ENCODE measurements at regions not wholly inside any gene's neighbourhood (a gene's known extent, or its start where the extent isn't known, plus 50 kb on each side); places are given as distances from the start of the nearest gene placed in this dataset.

DNA sequence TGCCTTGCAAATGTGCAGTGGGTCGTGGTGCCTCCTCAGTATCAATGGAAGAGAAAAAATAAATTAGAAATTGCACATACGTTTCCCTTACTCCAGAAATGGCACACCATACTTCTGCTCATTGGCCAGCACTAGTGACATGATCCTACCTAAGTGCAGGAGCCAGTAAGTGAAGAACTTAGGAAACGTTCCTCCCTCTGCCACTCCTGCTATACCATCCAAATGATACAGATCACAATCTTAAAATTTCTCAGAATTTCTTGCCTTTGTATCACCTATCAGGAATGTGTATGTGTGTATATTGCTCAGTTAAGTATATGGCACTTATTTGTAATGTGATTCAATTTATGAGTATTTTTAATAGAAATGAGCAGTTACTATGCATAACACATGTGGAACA, 237.0 kb upstream of the UBE2E3 start:
- DNase-seq, result no peak
- Histone ChIP-seq H3K9ac (no peak overlapping the region), H3K9me3 (ENCODE audit: low read depth) (no peaks in the 10 kb centered on the region), H3K9me2 (ENCODE audit: insufficient read depth) (no peaks in the 10 kb centered on the region; the same call in 1 of the 2 replicates), H3K79me2 (ENCODE audit: insufficient read depth) (no peaks in the 10 kb centered on the region), H2AFZ (no peak overlapping the region), H3K27me3 (replicated peaks; ENCODE audit: insufficient read depth) (no peaks in the 10 kb centered on the region), H3F3A (ENCODE audit: insufficient read depth) (no peaks in the 10 kb centered on the region), H3K27ac (no peak overlapping the region), H4K20me1 (ENCODE audit: insufficient read depth) (no peaks in the 10 kb centered on the region), H3K4me1 (ENCODE audit: insufficient read depth) (peaks cover 11% of the 10 kb centered on the region; the same call in 1 of the 2 replicates), H3K36me3 (ENCODE audit: low read depth) (no peaks in the 10 kb centered on the region), H3K4me2 (ENCODE audit: unreplicated experiment) (peak overlapping the region; percentile 38), H3K4me3 (no peak overlapping the region)
- 74 to 80% methylated on average over 3 of the region's 3 CpGs for WGBS, 2 experiments (ENCODE audit: low coverage in 1 of 2, low lambda C conversion rate in 2 of 2, missing lambda C conversion rate in 2 of 2)
- in situ Hi-C loops (cut with MboI), result no loop called here
- no peak for TF ChIP-seq EZH2phosphoT487 (IDR thresholded peaks at IDR 0.05; ENCODE audit: insufficient read depth, low read depth)
- TF ChIP-seq EZH2 (IDR thresholded peaks at IDR 0.05; ENCODE audit: insufficient read depth, poor library complexity, severe bottlenecking), result no peak

DNA sequence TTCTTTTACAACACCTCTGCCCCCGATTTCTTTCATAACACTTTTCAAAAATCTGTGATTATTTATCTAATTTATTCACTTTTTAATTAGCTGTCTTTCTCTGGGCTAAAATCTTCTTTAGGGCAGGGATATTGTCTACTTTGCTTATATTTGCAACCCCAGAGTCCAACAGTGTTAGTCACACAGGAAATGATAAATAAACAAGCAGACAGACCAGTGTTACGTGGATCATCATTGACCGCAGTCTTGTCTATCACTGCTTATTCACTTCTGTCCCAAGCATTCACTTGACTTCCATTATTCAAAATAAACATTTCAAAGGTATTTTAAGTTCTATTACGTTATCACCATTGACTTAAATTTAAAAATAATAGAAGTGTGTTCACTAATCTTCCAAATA, 237.6 kb upstream of the UBE2E3 start:
- no peaks in the 10 kb centered on the region for H3K9me3 ChIP-seq (ENCODE audit: low read depth)
- TF ChIP-seq EZH2phosphoT487 (IDR thresholded peaks at IDR 0.05; ENCODE audit: insufficient read depth, low read depth), result no peak
- TF ChIP-seq EZH2 (IDR thresholded peaks at IDR 0.05; ENCODE audit: insufficient read depth, poor library complexity, severe bottlenecking), result no peak
- no peaks in the 10 kb centered on the region for H3K27me3 ChIP-seq (replicated peaks; ENCODE audit: insufficient read depth)
- H3K79me2 ChIP-seq (ENCODE audit: insufficient read depth), result no peaks in the 10 kb centered on the region
- no peaks in the 10 kb centered on the region; the same call in 1 of the 2 replicates for H3K9me2 ChIP-seq (ENCODE audit: insufficient read depth)
- no peaks in the 10 kb centered on the region for H3F3A ChIP-seq (ENCODE audit: insufficient read depth)
- no peaks in the 10 kb centered on the region for H4K20me1 ChIP-seq (ENCODE audit: insufficient read depth)
- H3K4me3 ChIP-seq, result no peak overlapping the region
- no peaks in the 10 kb centered on the region for H3K36me3 ChIP-seq (ENCODE audit: low read depth)
- in situ Hi-C loops (cut with MboI), result no loop called here
- DNase-seq, result peak; percentile 71
- H3K27ac ChIP-seq, result peak overlapping the region; percentile 3; the same call in 1 of the 2 replicates
- H3K4me1 ChIP-seq (ENCODE audit: insufficient read depth), result peaks cover 11% of the 10 kb centered on the region; the same call in 1 of the 2 replicates
- no peak overlapping the region for H3K9ac ChIP-seq
- H2AFZ ChIP-seq, result no peak overlapping the region
- WGBS, 2 experiments (ENCODE audit: low coverage in 1 of 2, low lambda C conversion rate in 2 of 2, missing lambda C conversion rate in 2 of 2), result 21 to 22% methylated on average over 4 of the region's 4 CpGs
- peak overlapping the region; percentile 38 for H3K4me2 ChIP-seq (ENCODE audit: unreplicated experiment)

DNA sequence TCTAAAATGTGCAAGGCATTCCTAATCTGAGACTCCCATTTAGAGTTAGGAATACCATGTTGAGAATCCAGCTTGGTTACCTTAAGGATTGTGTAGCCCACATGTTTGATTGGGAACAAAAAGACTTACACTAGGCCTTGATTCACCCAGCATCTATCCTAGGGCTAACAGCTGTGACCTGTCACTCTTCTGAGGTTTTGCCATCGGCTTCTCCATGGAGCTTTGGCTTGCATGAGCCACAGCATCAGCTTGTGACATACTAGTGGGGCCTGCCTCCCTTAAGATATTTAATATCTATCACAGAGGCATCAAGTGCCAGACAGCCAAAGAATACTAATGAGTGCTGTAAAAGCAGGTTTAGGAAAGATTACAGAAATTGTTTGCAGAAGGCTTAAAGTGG, 241.3 kb upstream of the UBE2E3 start:
- Histone ChIP-seq H2AFZ (no peak overlapping the region), H3K79me2 (ENCODE audit: insufficient read depth) (no peaks in the 10 kb centered on the region), H3K9me3 (ENCODE audit: low read depth) (no peaks in the 10 kb centered on the region), H3K9ac (no peak overlapping the region), H3F3A (ENCODE audit: insufficient read depth) (no peaks in the 10 kb centered on the region), H3K27ac (no peak overlapping the region), H4K20me1 (ENCODE audit: insufficient read depth) (no peaks in the 10 kb centered on the region), H3K36me3 (ENCODE audit: low read depth) (no peaks in the 10 kb centered on the region), H3K4me1 (ENCODE audit: insufficient read depth) (0 out of 2 replicates have a peak, but pooled peaks cover 11% of the 10 kb centered on the region), H3K9me2 (ENCODE audit: insufficient read depth) (no peaks in the 10 kb centered on the region), H3K4me3 (no peak overlapping the region), H3K27me3 (replicated peaks; ENCODE audit: insufficient read depth) (no peaks in the 10 kb centered on the region), H3K4me2 (ENCODE audit: unreplicated experiment) (no peak overlapping the region)
- TF ChIP-seq EZH2 (IDR thresholded peaks at IDR 0.05; ENCODE audit: insufficient read depth, poor library complexity, severe bottlenecking), result no peak
- no peak for TF ChIP-seq EZH2phosphoT487 (IDR thresholded peaks at IDR 0.05; ENCODE audit: insufficient read depth, low read depth)
- DNase-seq, result no peak
- 70 to 80% methylated on average over 1 of the region's 1 CpG for WGBS, 2 experiments (ENCODE audit: low coverage in 1 of 2, low lambda C conversion rate in 2 of 2, missing lambda C conversion rate in 2 of 2)
- in situ Hi-C loops (cut with MboI), result no loop called here

DNA sequence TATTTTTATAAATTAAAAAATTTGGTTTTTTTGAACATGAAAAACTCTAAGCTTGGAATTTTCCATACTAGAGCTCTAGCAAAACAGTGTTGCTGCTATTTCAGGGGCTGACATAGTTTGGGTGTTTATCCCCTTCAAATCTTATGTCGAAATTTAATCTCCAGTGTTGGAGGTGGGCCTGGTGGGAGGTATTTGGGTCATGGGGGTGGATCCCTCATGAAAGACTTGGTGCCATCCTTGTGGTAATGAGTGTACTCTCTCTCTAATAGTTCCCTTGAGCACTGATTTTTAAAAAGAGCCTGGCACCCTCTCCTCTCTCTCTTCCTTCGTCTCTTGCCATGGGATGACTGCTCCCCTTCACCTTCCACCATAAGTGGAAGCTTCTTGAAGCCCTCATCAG, 244.6 kb upstream of the UBE2E3 start:
- Histone ChIP-seq H3K9ac (no peak overlapping the region), H3K4me1 (ENCODE audit: insufficient read depth) (no peaks in the 10 kb centered on the region), H3K4me3 (no peak overlapping the region), H2AFZ (no peak overlapping the region), H3K27me3 (replicated peaks; ENCODE audit: insufficient read depth) (no peaks in the 10 kb centered on the region), H3K36me3 (ENCODE audit: low read depth) (no peaks in the 10 kb centered on the region), H3K79me2 (ENCODE audit: insufficient read depth) (no peaks in the 10 kb centered on the region), H4K20me1 (ENCODE audit: insufficient read depth) (no peaks in the 10 kb centered on the region), H3K9me3 (ENCODE audit: low read depth) (no peaks in the 10 kb centered on the region), H3K4me2 (ENCODE audit: unreplicated experiment) (no peak overlapping the region), H3F3A (ENCODE audit: insufficient read depth) (no peaks in the 10 kb centered on the region), H3K27ac (no peak overlapping the region), H3K9me2 (ENCODE audit: insufficient read depth) (no peaks in the 10 kb centered on the region)
- in situ Hi-C loops (cut with MboI), result no loop called here
- WGBS, 2 experiments (ENCODE audit: low coverage in 1 of 2, low lambda C conversion rate in 2 of 2, missing lambda C conversion rate in 2 of 2), result 59 to 66% methylated on average over 2 of the region's 2 CpGs
- TF ChIP-seq EZH2phosphoT487 (IDR thresholded peaks at IDR 0.05; ENCODE audit: insufficient read depth, low read depth), result no peak
- no peak for TF ChIP-seq EZH2 (IDR thresholded peaks at IDR 0.05; ENCODE audit: insufficient read depth, poor library complexity, severe bottlenecking)
- DNase-seq, result no peak

DNA sequence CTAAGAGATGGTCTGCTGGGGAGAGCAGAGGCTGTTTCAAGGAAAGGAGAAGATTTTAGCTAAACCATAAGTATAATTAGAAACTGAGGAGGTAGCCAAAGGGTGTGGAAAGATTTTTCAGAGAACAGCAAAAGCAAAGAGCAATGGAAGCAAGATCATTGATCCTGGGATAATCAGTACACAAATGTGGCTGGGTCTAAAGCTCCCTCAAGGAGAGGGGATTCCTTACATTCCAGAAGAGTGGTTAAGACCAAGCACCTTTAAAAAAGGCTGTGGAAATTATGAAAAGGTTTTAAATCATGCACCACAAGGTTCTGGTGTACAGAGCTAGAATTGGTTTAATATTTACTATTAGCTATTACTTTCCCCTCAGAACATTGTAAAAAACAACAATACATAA, 246.0 kb upstream of the UBE2E3 start:
- H3K9ac ChIP-seq, result no peak overlapping the region
- in situ Hi-C loops (cut with MboI), result no loop called here

More for the DNA sequence above, 246.0 kb upstream of the UBE2E3 start:
- TF ChIP-seq EZH2phosphoT487 (IDR thresholded peaks at IDR 0.05; ENCODE audit: insufficient read depth, low read depth) (no peak), EZH2 (IDR thresholded peaks at IDR 0.05; ENCODE audit: insufficient read depth, poor library complexity, severe bottlenecking) (no peak)
- Histone ChIP-seq H3K4me3 (no peak overlapping the region), H3K27ac (no peak overlapping the region), H3K27me3 (replicated peaks; ENCODE audit: insufficient read depth) (no peaks in the 10 kb centered on the region), H3K9me2 (ENCODE audit: insufficient read depth) (no peaks in the 10 kb centered on the region), H3K79me2 (ENCODE audit: insufficient read depth) (no peaks in the 10 kb centered on the region), H3K36me3 (ENCODE audit: low read depth) (no peaks in the 10 kb centered on the region), H2AFZ (no peak overlapping the region), H3K4me2 (ENCODE audit: unreplicated experiment) (no peak overlapping the region), H3K4me1 (ENCODE audit: insufficient read depth) (peaks cover 9% of the 10 kb centered on the region), H3F3A (ENCODE audit: insufficient read depth) (no peaks in the 10 kb centered on the region; the same call in 1 of the 2 replicates), H4K20me1 (ENCODE audit: insufficient read depth) (no peaks in the 10 kb centered on the region), H3K9me3 (ENCODE audit: low read depth) (no peaks in the 10 kb centered on the region)
- DNase-seq, result no peak
